ENCODE measurements at regions not wholly inside any gene's neighbourhood (a gene's known extent, or its start where the extent isn't known, plus 50 kb on each side); places are given as distances from the start of the nearest gene placed in this dataset.

DNA sequence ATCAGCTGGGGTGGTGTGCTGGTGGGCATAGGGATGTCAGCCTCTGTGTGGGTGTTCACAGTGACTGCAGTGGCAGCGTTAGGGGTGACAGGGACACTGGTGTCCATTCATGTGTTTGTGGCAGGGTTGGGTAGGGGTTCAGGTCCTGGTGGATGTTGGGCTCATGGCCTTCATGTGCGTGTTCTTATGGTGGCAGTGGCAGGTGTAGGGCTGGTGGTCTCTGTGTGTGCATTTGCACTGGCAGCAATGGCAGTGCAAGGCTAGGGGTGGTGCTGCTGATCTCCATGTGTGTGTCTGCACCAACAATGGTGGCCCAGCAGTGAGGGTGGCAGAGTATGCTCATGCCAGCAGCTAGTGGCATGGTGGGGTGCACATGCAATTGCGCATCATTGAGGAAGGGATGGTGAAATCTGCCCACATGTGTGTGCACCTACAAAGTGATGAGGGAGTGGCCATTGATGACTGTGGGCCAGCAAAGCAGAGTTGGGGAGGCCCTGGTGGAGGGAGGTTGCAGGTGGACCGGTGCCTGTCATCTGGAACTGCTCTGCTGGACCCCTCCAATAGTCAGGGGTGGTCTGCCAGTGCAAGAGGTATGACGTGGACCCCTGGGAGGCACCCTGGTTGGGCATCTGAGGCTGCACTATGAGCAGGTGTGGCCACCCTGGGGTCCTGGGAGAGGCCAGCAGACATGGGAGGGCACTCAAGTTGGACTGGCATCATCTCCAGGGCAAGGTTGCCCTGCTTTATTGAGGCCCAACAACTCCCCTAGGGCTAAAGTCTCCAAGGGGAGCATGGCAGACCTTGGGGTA, 182.9 kb downstream of the TTC6 start:
- TF ChIP-seq, protein P1, sequence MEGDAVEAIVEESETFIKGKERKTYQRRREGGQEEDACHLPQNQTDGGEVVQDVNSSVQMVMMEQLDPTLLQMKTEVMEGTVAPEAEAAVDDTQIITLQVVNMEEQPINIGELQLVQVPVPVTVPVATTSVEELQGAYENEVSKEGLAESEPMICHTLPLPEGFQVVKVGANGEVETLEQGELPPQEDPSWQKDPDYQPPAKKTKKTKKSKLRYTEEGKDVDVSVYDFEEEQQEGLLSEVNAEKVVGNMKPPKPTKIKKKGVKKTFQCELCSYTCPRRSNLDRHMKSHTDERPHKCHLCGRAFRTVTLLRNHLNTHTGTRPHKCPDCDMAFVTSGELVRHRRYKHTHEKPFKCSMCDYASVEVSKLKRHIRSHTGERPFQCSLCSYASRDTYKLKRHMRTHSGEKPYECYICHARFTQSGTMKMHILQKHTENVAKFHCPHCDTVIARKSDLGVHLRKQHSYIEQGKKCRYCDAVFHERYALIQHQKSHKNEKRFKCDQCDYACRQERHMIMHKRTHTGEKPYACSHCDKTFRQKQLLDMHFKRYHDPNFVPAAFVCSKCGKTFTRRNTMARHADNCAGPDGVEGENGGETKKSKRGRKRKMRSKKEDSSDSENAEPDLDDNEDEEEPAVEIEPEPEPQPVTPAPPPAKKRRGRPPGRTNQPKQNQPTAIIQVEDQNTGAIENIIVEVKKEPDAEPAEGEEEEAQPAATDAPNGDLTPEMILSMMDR (IDR thresholded peaks at IDR 0.05): no peak
- no peak for TF ChIP-seq POLR2AphosphoS5 (IDR thresholded peaks at IDR 0.05)

All from upper lobe of left lung (tissue), 4 donors.